ENCODE measurements at regions not wholly inside any gene's neighbourhood (a gene's known extent, or its start where the extent isn't known, plus 50 kb on each side); places are given as distances from the start of the nearest gene placed in this dataset.

DNA sequence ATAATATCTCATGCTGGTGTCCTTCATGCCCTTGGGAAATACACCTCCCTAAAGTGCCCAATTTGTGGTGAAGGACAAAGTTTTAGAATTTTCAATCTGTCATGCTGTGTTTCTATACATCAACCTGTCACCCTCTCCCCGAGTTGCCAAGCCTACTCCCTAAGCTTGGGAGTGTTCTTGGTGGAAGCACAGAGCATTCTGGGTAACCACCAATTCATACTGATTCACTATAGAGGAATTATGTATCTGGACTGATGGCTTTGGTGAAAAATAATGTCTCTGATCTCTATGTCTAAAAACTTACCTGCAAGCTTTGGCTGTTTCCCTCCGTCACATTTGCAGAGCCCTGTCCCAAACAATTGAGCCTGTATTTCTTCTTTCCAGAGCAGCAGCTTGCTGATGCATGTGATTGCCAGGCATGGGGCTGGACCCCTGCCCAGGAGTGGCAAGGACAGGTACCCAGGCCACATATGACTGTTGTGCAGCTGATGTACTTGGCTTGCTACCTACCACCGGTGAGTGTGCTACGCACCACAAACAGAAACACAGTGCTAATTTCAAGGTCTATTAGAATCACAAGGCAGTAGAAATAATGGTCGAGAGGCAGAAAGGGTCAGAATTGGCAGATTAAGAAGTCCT, 202.8 kb upstream of the CITED2 start:
- no peak for DNase-seq (ENCODE audit: low spot score)

DNA sequence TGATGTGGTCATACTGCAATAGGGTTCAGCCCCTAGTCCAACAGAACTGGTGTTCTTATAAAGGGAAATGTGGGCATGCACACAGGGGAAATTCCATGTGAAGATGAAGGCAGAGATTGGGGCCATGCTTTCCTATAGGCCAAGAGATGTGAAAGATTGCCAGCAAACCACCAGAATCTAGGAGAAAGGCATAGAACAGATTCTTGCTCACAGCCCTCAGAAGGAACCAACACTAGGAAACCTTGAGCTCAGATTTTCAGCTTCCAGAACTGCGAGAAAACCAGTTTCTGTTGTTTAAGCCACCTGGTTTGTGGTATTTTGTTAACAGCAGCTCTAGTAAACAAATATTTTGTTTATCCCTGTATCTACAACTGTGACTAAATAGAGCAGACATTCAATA, 197.6 kb upstream of the CITED2 start:
- DNase-seq (ENCODE audit: low spot score) = no peak

DNA sequence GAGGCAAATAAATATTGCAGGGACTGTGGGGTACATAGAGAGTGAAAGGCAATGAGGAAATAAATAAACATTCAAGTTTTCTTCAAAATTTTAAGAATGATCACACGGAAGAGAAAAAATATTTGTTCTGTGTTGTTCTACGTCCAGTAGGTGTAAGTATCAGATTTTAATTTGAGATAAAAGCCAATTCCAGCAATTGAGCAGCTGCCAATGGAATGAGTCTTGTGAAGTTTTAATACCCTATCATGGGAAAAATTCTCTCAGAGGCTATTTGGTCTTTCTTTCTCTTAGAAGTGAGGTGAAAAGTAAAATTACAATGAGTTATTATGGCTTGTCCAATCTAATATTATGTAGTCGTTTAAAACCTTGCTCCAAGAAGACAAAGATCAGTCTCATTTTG, 195.7 kb upstream of the CITED2 start:
- no peak for DNase-seq (ENCODE audit: low spot score)

DNA sequence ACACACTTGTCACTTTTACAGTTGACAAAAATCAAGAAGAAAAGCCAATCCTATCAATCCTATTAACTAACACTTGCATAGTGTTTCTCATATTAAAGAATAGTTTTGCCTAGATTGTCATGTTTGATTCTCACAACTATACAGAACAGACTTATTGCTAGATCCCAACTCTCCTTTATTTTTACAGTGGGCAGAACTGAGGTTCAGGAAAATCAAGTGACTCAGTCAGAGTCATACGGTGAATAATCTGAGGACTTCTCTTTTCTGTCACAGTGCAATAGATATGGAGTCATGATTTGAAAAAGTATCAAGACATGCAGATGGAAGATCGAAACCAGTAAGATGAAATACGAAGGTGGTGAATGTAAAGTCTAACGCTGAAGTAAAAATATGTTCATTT, 195.1 kb upstream of the CITED2 start:
- no peak for DNase-seq (ENCODE audit: low spot score)

DNA sequence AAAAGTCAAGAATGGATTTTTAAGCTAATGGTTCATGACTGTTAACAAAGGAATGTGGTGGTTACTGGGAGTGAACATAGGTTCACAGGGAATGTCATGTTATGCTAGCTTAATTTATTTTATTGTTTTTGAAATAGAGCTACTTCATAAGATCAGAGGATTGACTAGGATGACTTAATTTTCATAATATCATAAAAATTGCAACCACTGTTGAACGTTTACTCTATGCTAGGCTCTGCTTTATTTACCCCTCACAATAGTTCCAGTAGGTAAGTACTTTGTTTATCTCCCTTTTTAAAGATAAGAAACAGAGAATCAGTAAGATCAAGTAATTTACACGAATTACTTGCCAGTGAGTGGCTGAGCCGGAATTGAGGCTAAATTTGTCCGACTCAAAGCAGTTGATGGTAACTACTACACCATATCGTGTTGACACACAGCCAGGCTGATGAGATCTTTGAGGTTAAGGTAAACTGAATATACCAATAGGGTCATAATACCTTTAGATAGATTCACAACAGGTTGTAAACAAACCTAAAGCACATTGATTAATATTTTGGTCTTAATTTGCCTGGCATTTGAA, 194.6 kb upstream of the CITED2 start:
- DNase-seq (ENCODE audit: low spot score) = no peak

DNA sequence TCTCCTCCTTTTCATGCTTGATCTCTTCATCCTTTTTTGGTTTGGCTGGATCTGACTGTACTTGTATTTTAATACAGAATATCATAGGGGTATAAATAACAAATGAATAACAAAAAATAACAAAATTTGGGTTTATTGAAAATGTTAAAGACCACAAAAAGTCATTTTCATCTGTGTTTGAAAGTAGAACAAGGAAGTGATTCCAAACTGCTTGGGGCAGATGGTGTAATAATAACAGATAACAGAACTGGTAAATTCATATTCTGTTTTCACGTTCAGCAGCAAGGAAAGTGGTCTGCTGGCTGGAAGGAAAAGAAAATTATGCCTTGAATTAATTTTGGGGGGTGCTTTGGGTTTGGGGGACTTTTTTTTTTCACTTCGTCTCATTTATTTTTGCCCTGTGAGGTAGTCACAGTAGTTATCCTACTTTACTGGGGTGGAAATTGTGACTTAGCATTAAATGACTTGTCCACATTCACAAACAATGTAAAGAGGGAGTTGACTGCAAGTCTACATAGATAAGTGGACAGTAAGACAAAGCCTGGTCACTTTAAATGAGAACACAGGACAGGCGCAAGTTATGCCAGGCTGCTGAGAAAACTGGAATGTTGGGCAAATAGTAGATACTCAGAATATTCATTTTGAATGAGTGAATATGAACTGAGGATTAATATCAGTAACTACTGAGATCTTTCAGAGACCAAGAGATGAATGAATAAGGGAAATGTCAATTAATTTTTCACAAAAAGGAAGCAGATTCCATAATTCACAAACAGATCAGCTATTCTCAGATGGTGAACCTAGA, 193.9 kb upstream of the CITED2 start:
- DNase-seq (ENCODE audit: low spot score) = no peak

DNA sequence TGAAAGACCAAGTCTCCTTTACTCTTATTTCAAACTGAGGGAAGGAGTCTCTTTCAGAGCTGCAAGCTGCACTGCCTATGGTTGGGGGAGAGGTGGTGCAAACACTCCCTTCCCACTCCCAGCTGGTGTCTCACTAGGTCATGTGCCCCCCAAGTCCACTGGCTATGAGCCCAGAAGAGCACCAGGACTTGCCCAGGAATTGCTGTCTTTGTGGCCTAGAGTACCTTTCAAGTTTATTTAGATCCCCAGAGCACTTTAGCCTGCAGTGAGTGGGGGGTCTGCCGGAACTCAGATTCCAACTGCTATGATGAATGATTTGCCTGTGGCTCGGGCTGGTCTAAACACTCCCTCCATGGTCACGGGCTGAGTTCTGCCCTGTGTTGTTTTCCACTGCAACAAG, 192.6 kb upstream of the CITED2 start:
- no peak for DNase-seq (ENCODE audit: low spot score)

DNA sequence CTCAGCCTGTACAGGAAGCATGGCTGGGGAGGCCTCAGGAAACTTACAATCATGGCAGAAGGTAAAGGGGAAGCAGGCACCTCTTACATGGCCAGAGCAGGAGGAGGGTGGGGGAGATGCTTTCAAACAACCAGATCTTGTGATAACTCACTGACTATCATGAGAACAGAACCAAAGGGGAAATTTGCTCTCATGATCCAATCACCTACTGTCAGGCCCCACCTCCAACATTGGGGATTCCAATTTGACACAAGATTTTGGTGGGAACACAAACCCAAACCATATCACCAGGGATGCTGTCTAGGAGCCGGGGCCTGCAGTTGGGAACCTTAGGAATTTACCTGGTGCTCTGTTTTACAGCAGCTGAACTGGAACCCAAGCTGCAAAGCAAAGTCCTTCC, 191.1 kb upstream of the CITED2 start:
- no peak for DNase-seq (ENCODE audit: low spot score)

DNA sequence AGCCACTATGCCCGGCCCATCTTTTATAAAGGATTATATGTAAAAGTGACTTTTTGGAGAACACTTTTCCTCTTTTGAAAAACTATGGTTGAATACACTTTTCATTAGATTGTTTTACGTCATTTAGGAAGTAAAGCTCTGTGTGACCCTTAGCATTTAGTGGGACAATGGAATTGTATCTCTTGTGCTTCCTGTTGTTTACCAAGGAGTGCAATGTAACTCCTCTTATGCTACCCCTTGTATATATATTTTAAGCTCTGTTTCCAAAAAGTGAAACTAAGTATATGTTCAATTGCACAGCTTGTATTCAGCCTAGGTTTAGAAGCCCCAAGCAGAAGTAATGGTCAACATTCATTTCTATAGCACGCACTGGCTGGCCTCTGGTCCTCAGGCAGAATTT, 183.1 kb upstream of the CITED2 start:
- no peak for DNase-seq (ENCODE audit: low spot score)

DNA sequence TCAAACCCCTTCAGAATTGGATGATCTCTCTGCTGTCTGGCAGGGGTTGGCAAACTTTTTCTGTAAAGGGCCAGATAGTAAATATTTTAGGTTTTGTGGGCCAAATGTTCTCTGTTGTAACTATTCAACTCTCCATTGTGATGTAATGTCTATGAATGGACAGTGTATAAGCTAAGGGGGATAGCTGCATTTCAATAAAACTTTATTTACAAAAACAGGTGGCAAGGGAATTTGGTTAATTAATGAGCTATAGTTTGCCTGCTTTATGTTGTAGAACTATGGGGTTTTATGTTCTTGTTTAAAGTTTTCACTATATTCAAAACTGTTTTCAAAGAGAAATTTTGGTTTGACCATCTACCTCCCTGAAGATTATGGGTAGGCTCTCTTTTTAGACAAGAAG, 182.1 kb upstream of the CITED2 start:
- no peak for DNase-seq (ENCODE audit: low spot score)

DNA sequence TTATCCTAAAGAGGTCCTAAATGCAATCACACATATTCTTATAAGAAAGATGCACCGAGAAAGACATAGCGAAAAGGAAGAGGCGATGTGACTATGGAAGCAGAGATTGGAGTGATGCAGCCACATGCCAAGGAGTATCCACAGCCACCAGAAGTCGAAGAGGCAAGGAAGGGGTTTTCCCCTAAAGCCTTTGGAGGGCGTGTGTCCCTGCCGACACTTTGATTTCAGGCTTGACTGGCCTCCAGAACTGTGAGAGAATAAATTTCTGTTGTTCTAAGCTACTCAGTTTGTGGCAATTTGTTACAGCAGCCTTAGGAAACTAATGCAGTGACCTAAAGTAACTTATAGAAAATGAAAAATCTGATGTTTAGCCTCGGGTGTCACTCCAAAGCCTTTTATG, 179.5 kb upstream of the CITED2 start:
- DNase-seq (ENCODE audit: low spot score) = no peak

DNA sequence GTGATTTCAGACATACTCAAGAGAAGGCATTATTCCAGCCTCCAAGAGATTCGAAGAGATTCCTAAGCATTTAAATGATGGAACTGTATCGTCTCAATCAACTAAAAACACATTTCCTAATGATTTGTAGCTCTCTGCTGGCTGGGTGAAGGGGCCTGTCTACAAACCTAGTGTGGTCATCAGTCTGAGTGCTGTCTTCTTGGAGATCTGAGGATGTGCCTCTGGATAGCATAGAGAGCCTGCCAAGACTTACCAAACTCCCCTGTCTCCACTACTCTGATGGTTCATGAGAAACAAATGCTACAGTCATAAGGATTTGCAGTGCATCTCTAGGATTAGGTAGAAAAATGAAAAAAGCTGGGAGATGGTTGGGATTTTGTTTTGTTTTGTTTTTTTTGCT, 176.9 kb upstream of the CITED2 start:
- no peak for DNase-seq (ENCODE audit: low spot score)

DNA sequence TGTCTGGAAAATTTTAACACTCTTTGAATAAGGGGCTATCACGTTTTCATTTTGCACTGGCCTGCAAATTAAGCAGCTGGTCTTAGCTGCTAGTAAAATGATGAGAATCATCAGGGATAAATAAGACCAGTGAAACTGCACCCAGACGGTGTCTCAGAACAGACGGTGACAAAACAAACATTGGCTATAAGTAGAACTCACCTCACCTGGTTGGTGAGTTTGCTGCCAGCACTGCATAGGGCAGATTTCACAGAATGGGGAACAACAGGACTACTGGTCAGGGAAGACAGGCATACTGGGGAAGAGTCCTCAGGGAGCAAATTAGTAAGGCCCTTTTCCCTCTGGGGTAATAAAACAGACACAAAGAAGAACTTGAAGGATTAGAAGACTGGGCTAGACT, 175.9 kb upstream of the CITED2 start:
- DNase-seq (ENCODE audit: low spot score) = no peak

DNA sequence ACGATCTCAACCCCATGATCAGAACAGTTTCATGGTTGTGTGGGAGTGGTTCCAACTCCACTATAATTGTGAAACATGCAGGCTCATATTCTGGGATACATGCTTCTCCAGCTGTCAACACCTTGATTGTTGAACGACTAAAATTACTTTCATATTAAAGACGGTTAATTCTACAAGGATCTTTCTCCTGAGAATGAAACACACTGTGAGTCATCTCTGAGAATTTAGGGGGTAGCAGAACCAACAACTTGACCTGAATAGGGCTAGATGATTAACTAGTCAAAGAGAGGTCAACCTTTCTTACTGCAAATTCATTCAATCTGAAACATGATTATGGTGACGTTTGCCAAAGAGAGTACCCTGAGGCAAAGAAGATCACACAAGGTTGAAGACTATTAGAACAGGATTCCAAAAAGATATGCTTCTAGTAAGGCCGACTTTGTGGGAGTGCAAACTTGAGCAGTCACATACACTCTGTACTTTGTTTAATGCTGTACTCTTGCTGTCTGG, 175.2 kb upstream of the CITED2 start:
- DNase-seq (ENCODE audit: low spot score) = no peak

DNA sequence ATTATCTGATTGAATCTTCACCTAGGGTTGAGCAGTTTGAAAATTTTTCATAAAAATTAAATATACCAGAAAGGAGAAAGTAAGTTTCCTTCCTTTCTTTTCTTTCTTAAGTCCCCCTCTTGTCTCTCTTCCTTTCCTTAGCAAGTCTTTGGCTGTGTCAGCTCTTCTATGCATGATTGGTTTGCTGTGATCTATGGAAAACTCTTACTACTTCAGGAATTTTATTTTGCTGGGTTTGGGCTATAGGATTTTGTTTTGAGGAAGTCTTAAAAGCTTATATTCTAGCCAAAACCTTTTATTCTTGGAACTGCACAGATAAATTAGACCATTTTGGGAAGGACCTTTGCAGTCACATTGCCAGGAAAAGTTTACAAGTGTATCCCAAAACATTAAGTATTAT, 173.4 kb upstream of the CITED2 start:
- DNase-seq (ENCODE audit: low spot score) = no peak

DNA sequence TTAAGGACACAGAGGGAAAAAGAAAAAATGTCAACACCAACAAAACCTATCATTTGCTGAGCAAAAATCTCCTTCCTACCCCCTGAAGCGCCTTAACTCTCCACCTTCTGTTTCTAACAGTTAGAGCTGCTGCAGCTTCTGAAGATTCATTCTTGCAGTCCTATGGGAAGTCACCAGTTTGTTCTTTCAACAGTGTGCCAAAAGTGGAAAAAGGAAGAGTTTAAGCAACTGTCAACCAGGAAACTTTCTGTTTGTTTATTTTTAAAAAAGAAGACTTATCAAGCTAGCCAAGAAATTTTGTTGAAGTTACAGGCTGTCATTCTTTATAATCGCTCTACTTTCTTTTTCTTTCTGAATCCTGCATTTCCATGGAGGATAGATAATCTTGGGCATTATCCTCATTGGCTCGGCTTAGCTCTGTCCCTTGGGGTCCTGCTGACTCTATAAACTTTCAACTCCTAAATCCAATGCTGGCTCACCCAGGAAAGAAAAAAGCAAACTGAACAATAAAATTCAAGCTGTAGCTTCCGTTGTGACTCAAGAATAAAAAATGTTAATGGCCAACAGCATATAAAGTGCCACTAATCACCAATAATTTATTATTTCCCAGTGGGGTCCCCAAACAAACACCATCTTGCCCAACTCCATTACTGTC, 172.8 kb upstream of the CITED2 start:
- no peak for DNase-seq (ENCODE audit: low spot score)

DNA sequence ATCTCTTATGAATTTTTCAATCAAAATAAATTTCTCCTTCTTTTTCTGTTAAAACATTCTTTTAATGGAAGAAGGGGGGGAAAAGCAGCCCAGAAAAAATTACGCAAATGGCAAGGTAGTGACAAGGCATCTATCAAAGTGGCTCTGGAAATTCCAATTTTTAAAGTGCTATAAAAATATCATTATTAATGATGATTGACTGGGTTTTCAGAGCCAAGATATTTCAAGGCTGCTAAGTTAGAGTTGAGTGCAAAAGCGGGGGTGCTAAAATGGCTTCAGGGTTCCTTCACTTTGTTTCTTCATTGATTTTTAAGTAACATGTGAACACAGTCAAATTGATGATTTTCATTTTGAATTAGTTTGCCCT, 171.6 kb upstream of the CITED2 start:
- DNase-seq (ENCODE audit: low spot score) = no peak

DNA sequence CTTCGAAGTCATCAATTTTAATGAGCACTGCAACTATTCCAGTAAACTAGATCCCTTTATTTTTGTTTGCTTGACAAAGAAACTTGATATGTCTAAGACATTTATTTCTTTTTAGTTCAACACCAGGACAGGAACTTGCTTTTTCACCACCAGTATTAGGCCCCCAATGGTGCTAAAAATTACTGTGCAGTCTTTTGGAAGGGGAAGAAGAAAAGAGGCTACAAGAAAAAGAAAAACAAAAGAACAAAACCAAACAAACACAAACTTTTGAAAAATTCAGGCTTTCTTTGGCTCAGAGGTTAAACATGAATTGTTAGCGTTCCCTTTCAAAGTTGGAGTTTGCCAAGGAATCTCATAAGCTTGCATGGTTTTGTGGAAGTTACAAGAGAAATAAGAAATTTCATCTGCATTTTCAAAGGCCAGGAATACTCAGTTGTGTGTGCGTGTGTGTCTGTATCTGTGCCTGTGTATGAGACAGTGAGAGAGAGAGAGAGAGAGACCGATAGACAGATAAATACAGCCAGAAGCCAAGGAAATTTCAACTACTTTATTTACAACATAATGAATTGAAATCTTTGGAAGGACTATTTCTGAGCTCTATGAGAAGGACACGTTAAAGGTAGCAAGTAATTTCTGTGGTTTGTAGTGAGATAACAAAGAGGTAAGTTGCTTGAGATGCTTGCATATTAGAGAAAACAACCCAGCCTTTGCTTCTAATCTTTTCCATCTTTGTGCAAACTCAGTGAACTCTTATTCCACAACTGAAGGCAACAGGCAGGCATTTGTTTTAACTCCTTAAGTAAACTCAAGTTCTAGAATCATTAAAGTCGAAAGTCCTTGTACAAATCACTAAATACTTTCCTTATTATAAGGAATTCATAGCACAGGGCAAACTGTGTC, 171.0 kb upstream of the CITED2 start:
- no peak for DNase-seq (ENCODE audit: low spot score)

DNA sequence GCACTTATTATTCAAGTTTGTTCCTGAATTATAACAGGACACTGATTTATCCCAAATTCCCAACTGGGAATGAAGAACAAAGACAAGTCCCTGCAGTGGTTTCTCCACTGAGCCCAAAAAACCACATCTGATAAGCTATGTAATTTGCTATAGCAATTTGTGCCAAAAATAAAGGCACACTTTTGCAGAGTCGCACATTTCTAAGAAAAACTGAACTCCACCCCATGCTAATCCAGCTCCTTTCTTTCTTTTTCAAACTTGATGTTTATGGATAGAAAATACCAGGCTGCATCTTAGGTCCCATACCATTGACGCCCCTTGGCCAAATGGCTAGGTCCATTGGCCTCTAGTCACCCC, 170.2 kb upstream of the CITED2 start:
- DNase-seq (ENCODE audit: low spot score) = no peak

DNA sequence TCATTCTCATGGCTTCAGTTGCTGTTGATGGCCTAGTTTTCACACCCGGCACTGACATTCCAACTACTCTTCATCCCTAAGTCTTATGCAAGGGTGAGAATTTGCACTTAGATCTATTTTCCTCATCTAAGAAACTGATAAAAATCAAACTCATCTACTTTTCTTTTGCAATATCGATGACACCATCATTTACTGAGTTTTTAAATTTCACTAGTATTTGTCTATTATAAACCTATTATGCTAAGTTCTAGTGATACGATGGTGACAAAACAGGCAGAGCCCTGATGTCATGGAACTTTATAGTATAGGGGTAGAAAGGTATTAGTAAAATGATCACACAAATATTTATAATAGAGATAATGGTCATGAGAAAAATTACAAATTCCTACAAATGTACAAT, 167.9 kb upstream of the CITED2 start:
- no peak for DNase-seq (ENCODE audit: low spot score)

DNA sequence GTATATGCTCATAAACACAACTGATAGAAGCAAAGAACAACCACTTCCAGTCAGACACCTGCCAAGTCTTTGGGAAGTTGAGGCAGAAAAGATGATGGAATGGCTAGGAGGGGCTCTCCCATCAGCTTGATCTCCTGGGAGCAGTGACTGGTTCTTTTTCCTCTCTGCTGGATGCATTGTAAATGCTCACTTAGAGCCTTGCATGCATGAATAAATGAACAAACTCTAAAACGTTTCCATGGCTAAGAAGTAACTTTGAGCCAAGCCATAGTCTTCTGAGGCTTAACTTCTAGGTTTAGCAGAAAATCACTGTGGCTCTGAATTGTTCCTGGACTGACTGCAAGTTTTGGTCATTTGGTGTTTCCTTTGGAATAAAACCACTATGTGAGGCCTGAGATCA, 166.4 kb upstream of the CITED2 start:
- no peak for DNase-seq (ENCODE audit: low spot score)

DNA sequence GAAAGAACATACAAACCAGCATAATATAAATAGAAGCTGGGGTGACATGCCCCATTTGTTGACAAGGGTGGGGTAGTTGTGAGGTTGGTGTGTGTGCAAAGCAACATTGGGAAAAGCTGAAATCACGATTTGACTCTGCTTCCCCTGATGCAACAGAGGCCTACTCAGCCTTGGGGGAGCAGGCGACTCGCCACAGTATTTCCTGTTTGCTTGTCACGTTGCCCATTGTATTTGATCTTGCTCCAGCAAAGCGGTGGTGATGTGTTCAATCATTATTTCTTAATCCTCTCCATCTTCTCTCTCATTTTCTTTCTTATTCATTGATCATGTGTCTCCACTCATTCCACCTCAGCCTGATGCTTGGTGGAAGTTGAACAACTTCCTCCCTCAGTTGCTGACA, 165.8 kb upstream of the CITED2 start:
- DNase-seq (ENCODE audit: low spot score) = no peak
